Gastroesophageal sphincter (tissue), 4 donors: ENCODE measurements at regions not wholly inside any gene's neighbourhood (a gene's known extent, or its start where the extent isn't known, plus 50 kb on each side); places are given as distances from the start of the nearest gene placed in this dataset.

ENCODE experiments used
- ATAC-seq: fragments of 150-250 bp; one replicate; pipeline ENCODE4 v1.9.1; 2016; ENCODE audit warnings: mild to moderate bottlenecking, moderate library complexity
- H3K27ac ChIP-seq, 4 donors: fragments of 200-600 bp; sonication (generic) in 3 of 4; 1 replicate in 3 of 4; 2 replicates in 1 of 4; pipeline ENCODE4 v1.5.1; 2016 to 2019
- H3K27me3 ChIP-seq: fragments of 200-600 bp; sonication (generic); one replicate; pipeline ENCODE4 v1.5.1; 2019
- H3K36me3 ChIP-seq, 2 donors: fragments of 200-600 bp; sonication (generic); one replicate each; pipeline ENCODE4 v1.5.1; 2019; ENCODE audit warnings: control low read depth in 1 of 2
- H3K4me1 ChIP-seq, 3 donors: fragments of 200-600 bp; sonication (generic); 1 replicate in 2 of 3; 2 replicates in 1 of 3; pipeline ENCODE4 v1.5.1; 2016 to 2019; ENCODE audit warnings: control low read depth in 2 of 3
- H3K4me3 ChIP-seq, 2 donors: fragments of 200-600 bp; sonication (generic); one replicate each; pipeline ENCODE4 v1.5.1; 2019; ENCODE audit warnings: mild to moderate bottlenecking in 1 of 2, moderate library complexity in 1 of 2
- H3K9me3 ChIP-seq, 3 donors: fragments of 200-600 bp; sonication (generic); one replicate each; pipeline ENCODE4 v1.5.1; 2017 to 2019; ENCODE audit warnings: control low read depth in 2 of 3
- EP300 ChIP-seq: sonication (generic); formaldehyde crosslinking; IDR thresholded peaks from one replicate; pipeline ENCODE4 v1.6.1; 2017; ENCODE audit warnings: antibody characterized with exemption, mild to moderate bottlenecking
- POLR2A ChIP-seq, 2 donors: fragments of 450-650 bp; IDR thresholded peaks; one replicate each; pipeline ENCODE4 v1.6.1; 2017; ENCODE audit warnings: antibody characterized with exemption in 2 of 2, mild to moderate bottlenecking in 2 of 2, moderate library complexity in 1 of 2
- POLR2AphosphoS5 ChIP-seq: sonication (generic); formaldehyde crosslinking; IDR thresholded peaks from one replicate; pipeline ENCODE4 v1.6.1; 2017; ENCODE audit warnings: antibody characterized with exemption
- WGBS, 2 donors: methylation state at CpG; one replicate each; pipeline ENCODE4 v1.1.5; 2018; ENCODE audit warnings: low coverage in 1 of 2; 5-methylcytosine and 5-hydroxymethylcytosine counted together
- TF ChIP-seq, protein P1 (sequence below), 4 experiments: fragments of 200-600 bp in 2 of 4; fragments of 450-650 bp in 2 of 4; sonication (generic) in 1 of 4; IDR thresholded peaks; one replicate each; pipeline ENCODE4 v1.5.1; 2017 to 2019; ENCODE audit warnings: antibody characterized with exemption in 4 of 4, mild to moderate bottlenecking in 2 of 4, moderate library complexity in 2 of 4

DNA sequence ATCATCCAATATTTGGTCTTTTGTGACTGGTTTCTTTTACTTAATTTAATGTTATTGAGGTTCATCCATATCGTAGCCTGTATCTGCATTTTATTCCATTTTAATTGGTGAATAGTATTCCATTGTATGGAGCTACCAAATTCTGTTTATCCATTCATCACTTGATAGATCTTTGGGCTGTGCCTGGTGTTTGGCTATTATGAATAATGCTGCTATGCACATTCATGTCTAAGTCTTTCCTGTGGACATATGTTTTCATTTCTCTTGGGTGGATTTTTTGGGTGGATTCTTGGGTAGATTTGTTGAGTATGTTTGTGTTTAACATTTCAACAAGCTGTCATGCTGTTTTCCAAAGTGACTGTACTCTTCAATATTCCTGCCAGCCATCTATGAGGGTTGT, 52.5 kb upstream of the NEDD4L start:
- Histone ChIP-seq H3K27ac (no peak overlapping the region), H3K27me3 (no peaks in the 10 kb centered on the region), H3K9me3 (peaks cover 0 to 7% (median 0%) of the 10 kb centered on the region in 3 donors), H3K4me1 (peaks cover 0 to 8% (median 0%) of the 10 kb centered on the region in 3 donors), H3K4me3 (no peak overlapping the region), H3K36me3 (no peaks in the 10 kb centered on the region)
- no peak for ATAC-seq
- TF ChIP-seq EP300, result no peak
- WGBS, 2 donors, result 86 to 91% methylated on average over 1 of the region's 1 CpG

GRCh38 chr18:57989536-57989935, 54.5 kb upstream of the NEDD4L start:
- Histone ChIP-seq H3K9me3 (peaks cover 0 to 7% (median 0%) of the 10 kb centered on the region in 3 donors), H3K27me3 (no peaks in the 10 kb centered on the region), H3K4me1 (peaks cover 0 to 9% (median 0%) of the 10 kb centered on the region in 3 donors), H3K4me3 (no peak overlapping the region), H3K27ac (no peak overlapping the region), H3K36me3 (no peaks in the 10 kb centered on the region)
- TF ChIP-seq EP300, result no peak
- TF ChIP-seq, protein P1, sequence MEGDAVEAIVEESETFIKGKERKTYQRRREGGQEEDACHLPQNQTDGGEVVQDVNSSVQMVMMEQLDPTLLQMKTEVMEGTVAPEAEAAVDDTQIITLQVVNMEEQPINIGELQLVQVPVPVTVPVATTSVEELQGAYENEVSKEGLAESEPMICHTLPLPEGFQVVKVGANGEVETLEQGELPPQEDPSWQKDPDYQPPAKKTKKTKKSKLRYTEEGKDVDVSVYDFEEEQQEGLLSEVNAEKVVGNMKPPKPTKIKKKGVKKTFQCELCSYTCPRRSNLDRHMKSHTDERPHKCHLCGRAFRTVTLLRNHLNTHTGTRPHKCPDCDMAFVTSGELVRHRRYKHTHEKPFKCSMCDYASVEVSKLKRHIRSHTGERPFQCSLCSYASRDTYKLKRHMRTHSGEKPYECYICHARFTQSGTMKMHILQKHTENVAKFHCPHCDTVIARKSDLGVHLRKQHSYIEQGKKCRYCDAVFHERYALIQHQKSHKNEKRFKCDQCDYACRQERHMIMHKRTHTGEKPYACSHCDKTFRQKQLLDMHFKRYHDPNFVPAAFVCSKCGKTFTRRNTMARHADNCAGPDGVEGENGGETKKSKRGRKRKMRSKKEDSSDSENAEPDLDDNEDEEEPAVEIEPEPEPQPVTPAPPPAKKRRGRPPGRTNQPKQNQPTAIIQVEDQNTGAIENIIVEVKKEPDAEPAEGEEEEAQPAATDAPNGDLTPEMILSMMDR (IDR thresholded peaks at IDR 0.05), result no peak
- TF ChIP-seq POLR2AphosphoS5, result no peak
- TF ChIP-seq POLR2A (IDR thresholded peaks at IDR 0.05), result no peak
- WGBS, 2 donors, result 55 to 73% methylated on average over 2 to 8 of the region's 8 CpGs
- no peak for ATAC-seq

DNA sequence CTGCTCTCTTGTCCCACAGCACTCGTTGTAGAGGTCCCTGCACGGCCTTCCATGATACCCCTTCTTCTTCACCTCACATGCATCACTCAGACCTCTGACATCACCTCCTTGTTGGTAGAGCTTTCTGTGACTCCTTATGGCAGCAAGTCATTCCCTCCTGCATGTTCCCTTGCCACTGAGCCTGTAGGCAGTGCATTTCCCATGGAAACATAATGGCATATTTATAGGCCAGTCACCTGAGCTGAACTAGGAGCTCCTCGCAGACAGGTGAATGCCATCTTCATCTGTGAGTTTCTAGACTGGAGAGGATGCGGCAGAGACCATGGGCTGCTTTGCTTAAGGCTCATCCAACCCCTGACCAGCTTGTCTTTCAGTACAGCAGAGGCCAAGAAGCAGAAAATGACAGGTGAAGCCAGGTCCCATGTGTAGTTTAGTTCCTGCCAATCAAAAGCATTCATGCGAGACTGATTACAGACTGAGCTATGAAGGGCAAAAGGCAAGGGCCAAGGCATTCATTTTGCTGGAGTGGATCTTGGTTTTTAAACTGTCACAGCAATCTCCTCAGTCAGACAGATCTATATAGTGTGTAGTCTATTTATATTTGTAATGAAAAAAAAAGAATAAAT, 59.4 kb upstream of the NEDD4L start:
- Histone ChIP-seq H3K4me3 (no peak overlapping the region), H3K9me3 (peaks cover 0 to 7% (median 0%) of the 10 kb centered on the region in 3 donors), H3K27me3 (no peaks in the 10 kb centered on the region), H3K36me3 (no peaks in the 10 kb centered on the region), H3K27ac (no peak overlapping the region), H3K4me1 (peaks cover 0 to 9% (median 0%) of the 10 kb centered on the region in 3 donors)
- TF ChIP-seq POLR2AphosphoS5 (no peak), EP300 (no peak), POLR2A (IDR thresholded peaks at IDR 0.05) (no peak)
- TF ChIP-seq, protein P1 (IDR thresholded peaks at IDR 0.05), result no peak
- no peak for ATAC-seq
- 83 to 86% methylated on average over 1 to 2 of the region's 5 CpGs for WGBS, 2 donors

- no peak for ATAC-seq
- H3K36me3 ChIP-seq, result no peaks in the 10 kb centered on the region
- TF ChIP-seq POLR2A (IDR thresholded peaks at IDR 0.05), result no peak
- no peak for TF ChIP-seq POLR2AphosphoS5
- TF ChIP-seq, protein P1 (IDR thresholded peaks at IDR 0.05), result no peak
- TF ChIP-seq EP300, result no peak
- peaks cover 0 to 7% (median 0%) of the 10 kb centered on the region in 3 donors for H3K9me3 ChIP-seq
- no peak overlapping the region for H3K4me3 ChIP-seq
- no peak overlapping the region for H3K27ac ChIP-seq
- no peaks in the 10 kb centered on the region for H3K27me3 ChIP-seq
- peaks cover 0 to 9% (median 0%) of the 10 kb centered on the region in 3 donors for H3K4me1 ChIP-seq
- 83 to 96% methylated on average over 3 of the region's 3 CpGs for WGBS, 2 donors
Observed at GRCh38 chr18:57983965-57984364, 60.1 kb upstream of the NEDD4L start.

- H3K9me3 ChIP-seq, result peaks cover 0 to 7% (median 0%) of the 10 kb centered on the region in 3 donors
- 63 to 77% methylated on average over 2 to 3 of the region's 3 CpGs for WGBS, 2 donors
- no peak overlapping the region for H3K4me3 ChIP-seq
- H3K4me1 ChIP-seq, result peaks cover 0 to 9% (median 0%) of the 10 kb centered on the region in 3 donors
- no peaks in the 10 kb centered on the region for H3K27me3 ChIP-seq
- no peaks in the 10 kb centered on the region for H3K36me3 ChIP-seq
- H3K27ac ChIP-seq, result no peak overlapping the region
- no peak for TF ChIP-seq POLR2A (IDR thresholded peaks at IDR 0.05)
- no peak for TF ChIP-seq EP300
- TF ChIP-seq, protein P1 (IDR thresholded peaks at IDR 0.05), result no peak
- no peak for TF ChIP-seq POLR2AphosphoS5
- no peak for ATAC-seq
Observed at GRCh38 chr18:57983472-57983871, 60.6 kb upstream of the NEDD4L start.
